ENCODE measurements at regions not wholly inside any gene's neighbourhood (a gene's known extent, or its start where the extent isn't known, plus 50 kb on each side); places are given as distances from the start of the nearest gene placed in this dataset.

GRCh38 chr5:68557162-68557936 is 341.8 kb downstream of the PIK3R1 start:
- Histone ChIP-seq H3K36me3 (no peaks in the 10 kb centered on the region), H3K27ac (no peak overlapping the region), H3K4me1 (peaks cover 3% of the 10 kb centered on the region), H3K9me3 (no peaks in the 10 kb centered on the region), H3K4me3 (no peak overlapping the region), H3K27me3 (ENCODE audit: low read depth) (no peaks in the 10 kb centered on the region)
- no peak for ATAC-seq
- no peak for TF ChIP-seq CTCF (IDR thresholded peaks at IDR 0.05)
- DNase-seq = no peak
- intact Hi-C loops (cut with DNase I) = no loop called here

DNA sequence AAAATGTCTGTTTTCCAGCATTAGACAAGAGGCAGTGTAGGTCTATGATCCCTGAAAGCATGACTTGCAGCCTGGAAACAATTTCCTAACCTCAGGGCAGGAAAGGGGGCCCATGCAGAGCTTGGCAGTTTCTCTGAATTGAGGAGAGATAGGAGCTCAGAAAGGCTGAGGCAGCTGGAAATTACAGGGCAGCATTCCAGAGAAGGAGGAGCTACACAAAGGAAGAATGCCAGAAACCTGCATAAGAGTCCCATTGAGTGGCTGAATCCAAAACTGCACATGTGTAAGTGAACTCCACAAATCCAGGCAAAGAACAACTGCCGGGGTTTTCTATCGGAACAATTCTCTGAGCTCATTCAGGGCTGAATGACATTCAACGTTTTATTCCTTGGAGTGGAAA is 346.8 kb downstream of the PIK3R1 start:
- Histone ChIP-seq H3K27me3 (ENCODE audit: low read depth) (no peaks in the 10 kb centered on the region), H3K27ac (no peak overlapping the region), H3K4me3 (no peak overlapping the region), H3K4me1 (peaks cover 5% of the 10 kb centered on the region), H3K36me3 (no peaks in the 10 kb centered on the region), H3K9me3 (peaks cover 4% of the 10 kb centered on the region)
- ATAC-seq = peak; percentile 49 to 67
- DNase-seq = no peak
- intact Hi-C loops (cut with DNase I) = no loop called here
- no peak for TF ChIP-seq CTCF (IDR thresholded peaks at IDR 0.05)

DNA sequence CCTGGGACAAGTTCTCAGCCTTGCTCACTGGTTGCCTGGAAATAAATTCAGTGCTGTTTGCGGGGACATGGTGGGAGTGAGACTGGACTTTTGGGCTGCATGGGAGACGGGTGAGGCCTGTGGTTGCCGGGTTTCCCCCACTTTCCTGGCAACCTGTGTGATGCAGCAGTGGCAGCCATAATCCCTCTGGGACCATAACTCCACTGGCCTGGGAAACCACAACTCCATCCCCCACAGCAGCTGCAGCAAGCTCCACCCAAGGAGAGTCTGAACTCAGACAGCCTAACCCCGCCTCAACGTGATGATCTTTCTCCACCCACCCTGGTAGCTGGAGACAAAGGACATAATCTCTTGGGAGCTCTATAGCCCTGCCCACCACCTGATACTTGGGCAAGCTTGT is 349.9 kb downstream of the PIK3R1 start:
- no peak for DNase-seq
- H3K27me3 ChIP-seq (ENCODE audit: low read depth) = no peaks in the 10 kb centered on the region
- intact Hi-C loops (cut with DNase I) = no loop called here
- H3K4me1 ChIP-seq = peaks cover 5% of the 10 kb centered on the region
- H3K36me3 ChIP-seq = no peaks in the 10 kb centered on the region
- ATAC-seq = no peak
- H3K4me3 ChIP-seq = no peak overlapping the region
- TF ChIP-seq CTCF (IDR thresholded peaks at IDR 0.05) = no peak
- peaks cover 4% of the 10 kb centered on the region for H3K9me3 ChIP-seq
- no peak overlapping the region for H3K27ac ChIP-seq

GRCh38 chr5:68576805-68577204 is 361.2 kb downstream of the PIK3R1 start:
- ATAC-seq = no peak
- Histone ChIP-seq H3K4me3 (no peak overlapping the region), H3K4me1 (no peaks in the 10 kb centered on the region), H3K36me3 (no peaks in the 10 kb centered on the region), H3K27ac (no peak overlapping the region), H3K27me3 (ENCODE audit: low read depth) (no peaks in the 10 kb centered on the region), H3K9me3 (peaks cover 3% of the 10 kb centered on the region)
- TF ChIP-seq CTCF (IDR thresholded peaks at IDR 0.05) = no peak
- intact Hi-C loops (cut with DNase I) = no loop called here
- DNase-seq = no peak

GRCh38 chr5:68582284-68582683 is 366.7 kb downstream of the PIK3R1 start:
- ATAC-seq (no peak), DNase-seq (no peak)
- Histone ChIP-seq H3K27me3 (ENCODE audit: low read depth) (no peaks in the 10 kb centered on the region), H3K9me3 (no peaks in the 10 kb centered on the region), H3K4me3 (no peak overlapping the region), H3K36me3 (no peaks in the 10 kb centered on the region), H3K4me1 (no peaks in the 10 kb centered on the region), H3K27ac (no peak overlapping the region)
- intact Hi-C loops (cut with DNase I) = no loop called here
- no peak for TF ChIP-seq CTCF (IDR thresholded peaks at IDR 0.05)

Measured in lower lobe of right lung (tissue), 2 donors.